ENCODE measurements at regions not wholly inside any gene's neighbourhood (a gene's known extent, or its start where the extent isn't known, plus 50 kb on each side); places are given as distances from the start of the nearest gene placed in this dataset.

GRCh38 chr7:51850126-51850525 is 533.5 kb upstream of the COBL start:
- no peak for TF ChIP-seq POLR2A (IDR thresholded peaks at IDR 0.05; ENCODE audit: low read depth, low read length)
- no peak for TF ChIP-seq CTCF (conservative IDR thresholded peaks at IDR 0.05; ENCODE audit: low read depth, low read length)
- TF ChIP-seq RAD21 (IDR thresholded peaks at IDR 0.05; ENCODE audit: low read length), result no peak
- no peak for TF ChIP-seq USF2 (IDR thresholded peaks at IDR 0.05; ENCODE audit: low read depth, low read length)
- TF ChIP-seq SMC3 (IDR thresholded peaks at IDR 0.05; ENCODE audit: low read depth, low read length), result no peak
